ENCODE measurements at regions not wholly inside any gene's neighbourhood (a gene's known extent, or its start where the extent isn't known, plus 50 kb on each side); places are given as distances from the start of the nearest gene placed in this dataset.

- DNase-seq, result no peak
Measured at GRCh38 chr3:66592927-66593625, 92.3 kb upstream of the LRIG1 start.

DNA sequence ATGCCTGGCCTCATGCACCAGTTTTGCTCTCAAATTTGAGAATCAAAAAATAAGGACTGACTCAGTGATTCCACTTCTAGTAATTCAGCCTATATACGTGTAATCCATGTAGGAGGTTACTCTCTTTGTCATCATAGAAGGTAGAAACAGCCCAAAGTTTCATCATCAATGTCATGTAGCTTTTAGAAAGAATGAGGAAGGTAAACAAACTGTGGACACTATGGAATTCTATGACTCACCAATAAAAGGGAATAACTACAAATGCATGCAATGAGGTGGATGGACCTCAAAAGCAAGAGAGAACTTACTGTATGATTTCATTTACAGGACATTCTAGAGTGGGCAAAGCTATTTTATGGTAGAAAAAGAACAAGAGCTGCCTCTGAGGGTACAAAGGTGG lies 93.2 kb upstream of the LRIG1 start:
- no peak for DNase-seq

DNA sequence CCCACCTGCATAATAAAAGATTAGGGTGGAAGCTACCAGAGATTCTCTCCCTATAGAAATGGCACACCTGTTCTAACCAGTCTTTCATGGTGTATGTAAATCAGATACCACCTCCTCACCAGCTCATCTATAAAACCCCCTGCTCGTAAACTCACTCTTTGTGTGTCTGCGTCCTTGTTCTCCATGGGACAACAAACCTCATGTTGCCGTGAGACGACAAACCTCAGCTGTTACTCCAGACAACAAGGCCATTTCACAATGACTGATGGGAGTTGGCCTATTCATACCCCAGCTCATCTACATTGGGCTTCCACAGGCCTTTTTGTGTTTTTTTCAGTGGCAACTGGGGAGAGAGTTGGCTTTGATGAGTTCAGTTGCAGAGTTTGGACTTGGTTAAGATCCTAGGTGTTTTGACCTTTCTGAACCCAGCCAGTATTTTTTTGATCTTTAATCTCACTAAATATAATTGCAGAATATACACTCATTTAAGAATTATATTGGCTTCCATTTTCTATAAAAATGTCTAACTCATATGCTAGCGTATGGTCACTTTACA lies 96.6 kb upstream of the LRIG1 start:
- no peak for DNase-seq

DNA sequence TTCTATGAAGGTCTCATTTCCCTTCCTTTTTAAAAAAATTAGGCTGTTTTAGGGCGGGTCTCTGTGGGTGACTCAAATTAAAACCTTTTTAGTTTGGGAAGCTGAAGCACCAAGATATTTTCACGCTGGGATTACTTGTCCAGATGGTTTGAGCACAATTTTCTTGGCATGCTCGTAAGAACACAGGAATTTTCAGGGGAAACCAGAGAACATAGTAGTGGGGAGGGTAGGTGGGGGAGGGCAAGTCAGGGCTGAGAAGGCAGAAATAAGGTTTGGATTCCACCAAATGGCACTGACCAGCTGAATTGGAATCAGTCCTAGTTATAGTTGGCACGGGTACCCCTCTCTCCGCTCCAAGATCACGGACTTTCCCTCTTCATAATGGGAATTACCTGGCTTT lies 97.3 kb upstream of the LRIG1 start:
- DNase-seq, result no peak

GRCh38 chr3:66602237-66602636 lies 101.4 kb upstream of the LRIG1 start:
- DNase-seq, result no peak

DNA sequence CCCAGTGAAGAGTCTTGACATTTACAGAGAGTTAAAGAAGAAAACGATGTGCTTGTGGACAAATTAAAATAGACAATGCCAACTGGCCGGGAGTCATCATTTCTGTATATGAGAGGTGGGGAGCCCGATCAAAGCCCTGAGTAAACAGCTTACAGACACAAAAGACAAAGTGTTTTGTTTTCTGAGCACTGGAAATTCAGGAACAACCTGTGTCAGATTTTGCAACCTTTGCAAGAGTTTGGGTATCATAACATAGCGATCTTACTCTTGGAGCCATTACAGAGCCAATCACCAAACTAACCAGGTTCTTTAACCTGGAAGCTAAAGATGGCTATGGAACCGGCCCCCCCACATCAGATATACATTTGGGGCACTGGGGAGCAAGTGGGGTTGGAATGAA lies 101.9 kb upstream of the LRIG1 start:
- DNase-seq, result no peak

DNA sequence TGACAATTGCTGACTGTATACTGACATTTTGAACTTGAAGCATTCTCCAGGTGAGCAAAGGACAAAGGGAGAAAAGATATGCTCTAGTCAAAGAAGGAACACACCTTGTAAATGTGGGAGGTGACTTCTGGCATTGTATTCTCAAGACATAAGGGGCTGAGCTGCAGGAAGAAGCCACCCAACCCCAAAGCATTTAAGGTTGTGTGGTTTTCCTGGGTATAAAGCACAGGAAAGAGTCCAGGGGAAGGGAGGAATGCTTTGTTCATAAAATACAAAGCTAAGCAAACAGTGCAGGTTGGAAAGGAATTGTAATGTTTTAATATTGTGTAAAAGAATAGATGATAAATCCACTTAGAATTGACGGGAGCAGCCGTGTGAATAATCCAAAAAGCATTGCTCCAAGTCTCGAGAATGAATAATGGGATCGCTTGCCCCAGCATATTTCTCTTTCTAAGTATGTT lies 102.4 kb upstream of the LRIG1 start:
- DNase-seq, result no peak

DNA sequence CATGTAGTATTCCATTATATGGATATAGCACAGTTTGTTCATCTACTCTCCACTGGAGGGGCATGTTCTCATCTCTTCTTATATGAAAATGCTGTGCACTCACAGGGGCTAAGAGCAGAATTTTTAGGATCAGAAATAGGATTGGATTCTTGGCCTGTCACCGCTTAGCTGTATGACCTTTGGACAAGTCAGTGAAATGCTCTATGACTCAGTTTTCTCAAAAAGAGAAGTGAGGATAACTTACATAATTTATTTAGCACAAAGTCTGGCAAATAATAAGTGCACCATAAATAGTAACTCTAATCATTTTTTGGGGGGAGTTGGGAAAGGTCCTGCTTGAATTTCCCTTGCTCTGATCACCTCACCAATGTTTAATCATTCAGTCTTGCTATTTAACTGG lies 103.7 kb upstream of the LRIG1 start:
- DNase-seq, result no peak

DNA sequence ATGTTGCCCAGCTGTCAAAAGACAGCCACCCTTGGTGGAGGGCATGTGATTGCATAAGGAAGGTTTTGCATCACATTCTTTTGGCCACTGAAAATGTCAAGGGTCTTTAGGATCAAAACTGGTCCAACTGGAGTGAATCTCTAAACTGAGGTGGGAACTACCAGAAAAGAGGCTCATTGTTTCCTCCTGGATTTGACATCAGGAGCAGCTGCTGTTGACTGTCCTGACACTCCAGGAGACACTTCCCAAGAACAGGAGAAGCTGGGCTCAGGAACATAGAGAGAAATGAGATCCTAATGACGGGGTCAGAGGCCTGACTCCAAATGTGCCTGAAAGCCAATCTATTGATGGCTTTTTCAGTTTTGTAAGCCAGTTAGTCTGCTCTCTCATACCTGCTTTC lies 105.3 kb upstream of the LRIG1 start:
- no peak for DNase-seq

GRCh38 chr3:66606868-66607267 lies 106.0 kb upstream of the LRIG1 start:
- no peak for DNase-seq

DNA sequence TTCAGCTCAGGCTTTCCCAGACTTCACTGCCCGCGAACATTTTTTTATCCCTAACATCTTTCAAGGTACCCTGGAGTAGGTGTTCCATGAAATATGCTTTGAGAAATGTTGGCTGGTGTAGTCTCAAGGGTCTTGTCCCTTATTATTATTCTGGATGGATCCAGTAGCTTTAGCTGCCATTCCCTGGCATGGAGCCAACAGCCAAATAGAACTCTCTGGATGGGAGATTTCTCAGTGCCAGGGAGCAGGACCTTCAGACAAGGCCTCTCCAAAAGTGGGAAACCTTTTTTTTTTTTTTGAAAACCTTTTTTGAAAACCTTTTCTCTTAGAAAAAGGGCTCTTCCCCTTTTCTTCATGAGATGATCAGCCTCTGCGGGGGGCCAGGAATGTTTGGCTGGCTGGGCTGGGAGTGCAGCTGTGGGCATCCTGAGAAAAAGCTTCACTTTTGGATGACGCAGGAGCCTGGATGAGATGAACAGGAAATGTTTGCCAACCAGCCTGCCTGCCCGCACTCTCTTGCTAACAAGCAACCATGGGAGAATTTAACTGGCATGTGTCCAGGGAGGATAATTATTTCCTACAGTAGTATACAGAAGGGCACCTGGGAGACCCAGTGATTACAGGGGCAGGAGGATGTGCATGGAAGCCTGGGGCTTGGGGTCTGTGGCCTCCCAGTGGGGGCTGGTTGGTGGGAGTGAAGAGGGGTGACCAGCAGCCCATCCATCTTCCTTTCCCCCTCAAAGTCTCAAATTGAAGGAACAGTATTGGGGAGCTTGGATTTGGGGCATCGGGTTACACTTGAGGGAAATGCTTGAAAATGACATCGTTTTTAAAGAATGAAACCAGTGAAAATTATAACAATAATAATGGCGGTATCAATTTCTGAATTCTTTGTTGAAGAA lies 109.1 kb upstream of the LRIG1 start:
- DNase-seq, result peak; percentile 28

DNA sequence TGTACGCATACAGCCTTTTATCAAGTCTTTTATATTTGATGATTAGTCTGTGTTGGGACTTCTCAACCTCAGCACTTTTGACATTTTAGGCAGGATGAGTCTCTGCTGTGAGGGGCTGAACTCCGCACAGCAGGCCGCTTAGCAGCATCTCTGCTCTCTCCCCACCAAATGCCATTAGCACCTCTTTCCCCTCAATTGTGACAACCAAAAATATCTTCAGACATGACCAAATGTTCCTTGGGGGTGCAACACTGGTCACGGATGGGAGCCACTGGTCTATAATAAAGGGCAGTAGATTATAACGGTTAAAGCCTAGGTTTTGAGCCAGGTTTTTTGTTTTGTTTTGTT lies 109.7 kb upstream of the LRIG1 start:
- no peak for DNase-seq

- DNase-seq, result no peak
Measured at GRCh38 chr3:66615643-66616301, 115.0 kb upstream of the LRIG1 start.

DNA sequence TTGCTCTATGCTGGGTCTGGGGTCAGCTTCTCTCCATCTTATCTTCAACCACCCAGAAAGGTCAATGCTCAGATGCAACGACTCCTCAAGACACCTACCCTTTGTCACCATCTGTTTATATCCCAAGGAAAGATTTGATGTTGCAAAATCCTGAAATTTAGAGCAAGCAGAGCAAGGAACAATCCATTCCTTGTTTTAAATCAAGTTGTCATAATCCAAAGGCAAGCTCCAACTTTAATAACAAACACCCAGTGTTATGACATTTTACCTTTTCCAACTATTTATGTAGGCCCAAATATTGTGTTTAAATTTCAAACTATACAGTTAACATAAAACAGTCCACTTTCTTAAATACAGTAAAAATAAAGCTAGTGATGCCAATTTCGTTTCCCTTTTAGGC lies 116.5 kb upstream of the LRIG1 start:
- DNase-seq, result no peak

DNA sequence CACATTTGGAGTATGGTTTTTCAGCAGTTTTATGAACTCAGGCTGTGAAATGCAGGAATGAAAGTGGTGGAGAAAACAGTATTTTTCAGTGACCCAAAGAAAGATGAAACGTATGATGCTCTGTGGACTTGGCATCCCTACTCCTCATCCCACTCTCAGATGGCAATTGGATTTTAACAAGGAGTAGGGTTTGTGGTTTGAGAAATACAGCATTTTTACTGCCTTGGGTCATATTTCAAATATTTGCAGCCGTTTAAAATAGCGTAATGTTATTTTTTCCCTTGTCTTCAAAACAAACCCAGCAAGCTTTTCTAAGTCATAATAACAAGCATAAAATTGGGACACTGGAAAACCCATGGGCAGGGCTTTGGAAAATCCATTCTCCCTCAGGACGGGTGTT lies 117.2 kb upstream of the LRIG1 start:
- no peak for DNase-seq

DNA sequence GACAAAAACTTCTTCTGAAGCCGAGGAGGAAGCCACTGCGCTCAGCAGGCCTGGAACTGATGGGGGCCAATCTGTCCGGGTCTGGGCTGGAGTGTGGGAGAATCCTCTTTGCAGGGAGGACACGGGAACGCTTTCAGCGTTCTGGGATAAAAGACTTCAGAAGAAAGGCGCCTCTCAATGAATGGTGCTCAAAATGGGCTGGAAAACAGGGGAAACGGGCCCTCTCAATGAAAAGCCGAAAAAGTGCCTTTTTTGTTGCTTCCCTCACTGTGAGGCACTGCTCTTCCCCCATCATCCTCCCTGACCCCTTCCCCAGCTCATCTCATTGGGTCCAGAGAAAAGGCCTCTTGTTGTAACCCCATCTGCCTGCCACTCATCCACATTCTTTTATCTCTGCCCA lies 119.5 kb upstream of the LRIG1 start:
- no peak for DNase-seq

GRCh38 chr3:66622756-66623457 lies 122.1 kb upstream of the LRIG1 start:
- DNase-seq, result no peak

GRCh38 chr3:66625505-66626216 lies 124.8 kb upstream of the LRIG1 start:
- DNase-seq, result no peak

DNA sequence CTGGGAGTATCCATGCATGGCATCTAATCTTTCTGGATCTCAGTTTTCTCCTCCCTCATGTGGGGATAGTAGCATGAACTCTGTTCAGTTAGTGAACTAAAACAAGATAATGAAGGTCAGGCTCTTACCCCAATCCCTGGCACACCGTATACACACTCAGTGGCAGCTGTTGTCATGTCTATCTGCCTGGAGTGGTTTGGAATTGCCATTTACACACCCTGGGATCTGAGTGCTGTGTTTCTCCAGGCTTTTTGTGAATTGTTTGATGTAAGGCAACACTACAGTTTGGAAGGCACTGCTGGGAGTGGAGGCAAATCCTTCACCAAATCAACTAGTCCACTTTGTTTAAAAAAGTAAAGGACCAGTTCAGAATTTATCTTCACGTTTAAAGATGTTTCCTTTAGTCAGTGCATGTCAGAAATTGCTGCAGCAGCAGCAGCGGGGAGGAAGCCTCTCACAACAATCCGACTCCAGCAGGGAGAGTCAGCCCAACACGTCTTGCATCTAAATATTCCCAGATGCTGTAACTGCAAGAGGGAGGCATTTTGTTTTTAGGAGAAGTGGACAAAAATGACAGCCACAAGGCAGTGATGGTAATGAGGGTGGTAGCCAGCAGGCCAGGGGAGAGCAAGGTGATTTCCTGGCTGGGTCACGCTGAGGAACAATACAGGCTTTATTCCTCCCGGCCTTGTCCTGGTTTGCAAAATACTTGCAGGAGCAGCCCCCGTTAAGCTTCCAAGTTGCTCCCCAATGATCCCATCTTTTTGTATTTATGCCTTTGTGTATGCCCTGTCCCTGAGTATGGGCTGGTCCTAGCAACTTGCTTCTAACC lies 128.5 kb upstream of the LRIG1 start:
- DNase-seq, result no peak

DNA sequence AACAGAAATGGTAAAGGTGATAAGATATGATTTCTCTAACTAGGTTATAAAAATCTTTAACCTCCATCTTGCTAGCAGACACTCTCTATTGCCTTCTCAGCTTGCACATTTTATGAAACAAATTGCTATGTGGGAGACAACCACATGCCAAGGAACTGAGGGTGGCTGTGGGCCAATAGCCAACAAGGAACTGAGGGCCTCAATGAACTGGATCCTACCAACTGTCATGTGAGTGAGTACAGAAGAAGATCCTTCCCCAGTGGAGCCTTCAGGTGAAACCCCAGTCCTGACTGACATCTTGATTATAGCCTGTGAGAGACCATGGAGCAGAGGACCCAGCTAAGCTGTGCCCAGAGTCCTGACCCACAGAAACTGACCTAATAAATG lies 129.2 kb upstream of the LRIG1 start:
- no peak for DNase-seq

All from NCI-H1417 treated with DMSO at 0.1 percent for 48 hours (cell line).